Brain microvascular endothelial cell (primary cell): ENCODE measurements at regions not wholly inside any gene's neighbourhood (a gene's known extent, or its start where the extent isn't known, plus 50 kb on each side); places are given as distances from the start of the nearest gene placed in this dataset.

Experiments
- DNase-seq: peaks from one replicate; pipeline ENCODE4 v3.0.0-alpha.2; 2020
- H3K27ac ChIP-seq: fragments of 250-450 bp; sonication (Bioruptor Pico); 2 replicates; pipeline ENCODE4 v1.5.1; 2020; ENCODE audit warnings: mild to moderate bottlenecking, moderate library complexity
- H3K27me3 ChIP-seq: fragments of 250-450 bp; sonication (Bioruptor Pico); replicated peaks from 2 replicates; pipeline ENCODE4 v1.5.1; 2020; ENCODE audit warnings: mild to moderate bottlenecking
- H3K36me3 ChIP-seq: fragments of 250-450 bp; sonication (Bioruptor Pico); replicated peaks from 2 replicates; pipeline ENCODE4 v1.5.1; 2020; ENCODE audit warnings: mild to moderate bottlenecking
- H3K4me3 ChIP-seq: 2 replicates; pipeline ENCODE4 v1.5.1; 2011; ENCODE audit warnings: low read depth, mild to moderate bottlenecking, control low read depth, low read length, moderate library complexity
- CTCF ChIP-seq: IDR thresholded peaks from 2 replicates; pipeline ENCODE4 v1.5.1; 2011; ENCODE audit warnings: low read depth, mild to moderate bottlenecking, moderate library complexity, low read length, control low read depth, inconsistent platforms; ENCODE audit errors: missing control alignments
- in situ Hi-C: cut with HindIII; loops from 2 replicates; pipeline ENCODE4 v1.10.0; 2017; ENCODE audit warnings: low sequenced_read_pairs, low pct_ligation_motif_present

- in situ Hi-C loops: no loop called here
These were observed 1190.7 kb upstream of the SEL1L start for GRCh38 chr14:82724316-82724715.

GRCh38 chr14:82725213-82725612, 1191.6 kb upstream of the SEL1L start:
- no peak for DNase-seq
- in situ Hi-C loops: no loop called here
- Histone ChIP-seq H3K27me3 (no peaks in the 10 kb centered on the region), H3K36me3 (no peaks in the 10 kb centered on the region), H3K4me3 (no peak overlapping the region), H3K27ac (no peak overlapping the region)
- TF ChIP-seq CTCF: no peak

More at GRCh38 chr14:82724316-82724715, 1190.7 kb upstream of the SEL1L start:
- H3K36me3 ChIP-seq: no peaks in the 10 kb centered on the region
- no peak for DNase-seq
- no peaks in the 10 kb centered on the region for H3K27me3 ChIP-seq
- no peak for TF ChIP-seq CTCF
- no peak overlapping the region for H3K27ac ChIP-seq
- H3K4me3 ChIP-seq: no peak overlapping the region

GRCh38 chr14:82731526-82731925, 1197.9 kb upstream of the SEL1L start:
- no peaks in the 10 kb centered on the region for H3K36me3 ChIP-seq
- H3K4me3 ChIP-seq: no peak overlapping the region
- H3K27me3 ChIP-seq: no peaks in the 10 kb centered on the region
- in situ Hi-C loops: no loop called here
- no peak for TF ChIP-seq CTCF
- no peak for DNase-seq
- no peak overlapping the region for H3K27ac ChIP-seq

- Histone ChIP-seq H3K36me3 (no peaks in the 10 kb centered on the region), H3K27ac (no peak overlapping the region), H3K4me3 (no peak overlapping the region), H3K27me3 (no peaks in the 10 kb centered on the region)
- TF ChIP-seq CTCF: no peak
- DNase-seq: no peak
- in situ Hi-C loops: no loop called here
These were observed 1206.9 kb upstream of the SEL1L start for GRCh38 chr14:82740547-82740946.

- in situ Hi-C loops: no loop called here
- no peak for DNase-seq
- Histone ChIP-seq H3K27ac (no peak overlapping the region), H3K36me3 (no peaks in the 10 kb centered on the region), H3K27me3 (no peaks in the 10 kb centered on the region), H3K4me3 (no peak overlapping the region)
- no peak for TF ChIP-seq CTCF
These were observed 1221.8 kb upstream of the SEL1L start for GRCh38 chr14:82755476-82755875.

- no peak for TF ChIP-seq CTCF
- DNase-seq: no peak
- no peak overlapping the region for H3K4me3 ChIP-seq
- in situ Hi-C loops: no loop called here
- H3K27me3 ChIP-seq: no peaks in the 10 kb centered on the region
- H3K36me3 ChIP-seq: no peaks in the 10 kb centered on the region
- H3K27ac ChIP-seq: no peak overlapping the region
These were observed 1222.3 kb upstream of the SEL1L start for GRCh38 chr14:82755923-82756322.
